HG03558 (cell line): ENCODE measurements at regions not wholly inside any gene's neighbourhood (a gene's known extent, or its start where the extent isn't known, plus 50 kb on each side); places are given as distances from the start of the nearest gene placed in this dataset.

Source experiments
- ATAC-seq: cut with Tn5 transposase; IDR thresholded peaks from one replicate; pipeline ENCODE4 v1.9.1; 2021; ENCODE audit warnings: moderate number of reproducible peaks; ENCODE audit not compliant: unreplicated experiment; ENCODE audit errors: extremely low read depth

DNA sequence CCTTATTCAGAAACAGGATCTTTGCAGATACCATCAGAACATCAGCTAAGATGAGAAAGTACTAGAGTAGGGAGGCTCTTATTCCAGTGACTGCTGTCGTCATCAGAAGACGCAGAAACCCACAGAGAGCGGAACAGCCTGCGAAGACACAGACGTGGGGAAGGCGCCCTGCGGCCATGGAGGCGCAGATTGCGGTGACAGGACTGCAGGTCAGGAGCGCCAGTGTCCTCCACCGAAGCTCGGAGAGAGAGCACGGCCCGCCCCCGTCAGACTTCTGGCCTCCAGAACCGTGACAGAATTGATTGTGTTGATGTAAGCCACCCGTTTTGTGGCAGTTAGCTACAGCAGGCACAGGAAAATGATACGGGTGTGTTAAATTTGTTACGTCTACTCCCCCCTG lies 275.5 kb downstream of the EFNB2 start:
- no peak for ATAC-seq

- no peak for ATAC-seq
Observed at GRCh38 chr13:106246666-106247188, 288.7 kb downstream of the EFNB2 start.

GRCh38 chr13:106246242-106246641 lies 289.2 kb downstream of the EFNB2 start:
- no peak for ATAC-seq

DNA sequence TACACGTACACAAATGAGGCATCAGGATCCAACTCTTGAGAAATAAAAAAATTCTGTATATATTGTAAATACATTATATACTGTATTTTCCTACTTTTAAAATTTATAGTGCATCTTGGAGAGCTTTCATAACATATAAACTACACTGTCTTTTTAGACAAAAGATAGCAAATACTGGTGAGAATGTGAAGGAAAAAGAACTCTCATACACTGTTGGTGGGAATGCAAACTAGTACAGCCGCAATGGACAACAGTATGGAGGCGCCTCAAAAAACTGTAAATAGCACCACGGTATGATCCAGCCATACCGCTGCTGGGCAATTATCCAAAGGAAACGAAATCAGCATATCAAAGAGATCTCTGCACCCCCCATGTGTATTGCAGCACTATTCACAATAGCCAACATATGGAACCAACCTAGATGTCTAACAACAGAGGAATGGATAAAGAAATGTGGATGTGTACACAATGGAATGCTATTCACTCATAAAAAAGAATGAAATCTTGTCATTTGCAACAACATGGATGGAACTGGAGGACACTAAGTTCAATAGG lies 292.4 kb downstream of the EFNB2 start:
- no peak for ATAC-seq

DNA sequence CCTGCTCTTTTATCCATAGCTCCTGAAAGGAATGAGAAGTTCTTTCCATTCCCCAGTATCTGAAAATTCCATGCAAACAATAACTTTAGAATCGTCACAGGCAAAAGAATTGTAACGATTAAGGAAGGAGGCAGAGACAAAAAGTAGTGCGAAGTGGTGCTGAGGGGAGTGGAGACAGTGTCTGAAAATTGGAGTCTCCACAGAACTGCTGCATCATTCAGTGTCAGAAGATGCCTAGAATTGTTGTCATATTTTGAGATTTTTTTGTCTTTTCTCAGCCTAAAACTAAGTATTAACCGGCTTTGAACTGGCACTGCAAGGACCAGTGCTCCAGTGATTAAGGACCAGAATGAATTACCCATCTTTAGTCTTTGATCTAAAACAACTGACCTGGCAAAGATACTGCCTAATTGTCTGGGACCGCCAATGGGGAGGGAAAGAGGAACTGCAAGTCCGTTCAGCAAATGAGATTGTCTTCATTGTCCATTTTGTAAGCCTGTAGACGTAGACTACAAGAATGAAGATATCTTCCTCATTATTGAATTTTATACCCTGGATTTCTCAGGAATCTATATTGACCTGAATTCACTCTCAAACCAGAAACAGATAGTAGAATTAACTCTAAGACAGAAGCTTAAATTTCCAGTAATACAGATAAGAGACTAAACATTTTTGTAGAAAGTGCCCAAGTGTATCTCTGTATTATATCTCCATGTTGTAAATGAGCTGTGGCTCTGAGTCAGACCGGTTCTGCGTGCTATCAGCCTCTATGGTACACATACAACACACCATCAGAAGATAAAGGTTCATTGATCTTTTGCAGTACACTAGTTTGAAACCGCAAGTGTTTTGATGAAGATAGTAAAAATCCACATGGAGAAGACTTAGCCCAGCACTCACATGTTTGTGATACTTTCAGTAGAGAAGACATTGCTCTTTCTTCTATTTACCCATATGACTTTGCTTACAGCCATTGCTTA lies 293.2 kb downstream of the EFNB2 start:
- no peak for ATAC-seq

DNA sequence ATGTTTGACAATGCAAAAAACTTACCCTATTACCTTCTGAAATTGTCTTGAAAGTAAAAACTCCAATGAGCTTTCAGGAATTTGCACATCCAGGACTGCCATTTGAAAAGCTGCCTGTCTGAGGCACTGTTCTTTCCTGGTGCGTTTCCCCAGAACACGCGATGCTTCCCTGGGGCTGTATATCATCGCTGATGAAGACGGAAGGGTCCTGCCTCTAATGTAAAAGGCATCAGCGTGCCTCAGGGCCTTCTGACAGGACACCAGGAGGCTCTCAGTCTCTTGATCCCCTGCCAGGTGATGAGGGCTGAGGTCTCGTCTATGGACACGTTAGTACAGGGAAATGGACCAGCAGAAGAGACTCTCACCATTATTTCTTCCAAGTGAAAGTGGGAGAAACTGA lies 296.8 kb downstream of the EFNB2 start:
- no peak for ATAC-seq

- ATAC-seq: no peak
Observed at GRCh38 chr13:106234636-106235035, 300.8 kb downstream of the EFNB2 start.

DNA sequence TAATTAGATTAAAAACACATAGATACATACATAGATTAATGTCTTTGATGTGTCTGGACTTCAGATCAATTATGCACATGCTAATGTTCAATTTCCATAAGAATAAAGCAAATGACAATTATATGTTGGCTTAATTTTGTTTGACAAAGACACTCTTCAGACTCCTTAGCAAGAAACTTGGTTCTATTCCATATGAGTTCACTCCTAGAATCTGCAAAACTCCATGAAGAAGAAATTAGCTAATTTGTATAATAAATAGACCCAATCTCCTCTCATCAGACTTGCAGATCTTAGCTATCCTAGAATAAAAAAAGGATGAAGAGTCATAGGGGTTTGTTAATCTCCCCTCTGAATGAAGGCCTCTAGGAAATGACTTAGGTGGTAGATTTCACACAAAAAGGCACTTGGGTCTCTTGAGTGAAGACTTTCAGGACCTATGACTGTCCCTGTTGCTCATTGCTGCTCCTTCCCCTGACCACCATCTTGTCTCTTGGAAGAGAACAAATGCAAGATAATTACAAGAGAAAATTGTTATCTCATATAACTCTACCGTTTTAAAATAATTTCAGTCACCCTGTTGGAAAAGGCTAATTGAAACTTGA lies 302.2 kb downstream of the EFNB2 start:
- ATAC-seq: no peak

DNA sequence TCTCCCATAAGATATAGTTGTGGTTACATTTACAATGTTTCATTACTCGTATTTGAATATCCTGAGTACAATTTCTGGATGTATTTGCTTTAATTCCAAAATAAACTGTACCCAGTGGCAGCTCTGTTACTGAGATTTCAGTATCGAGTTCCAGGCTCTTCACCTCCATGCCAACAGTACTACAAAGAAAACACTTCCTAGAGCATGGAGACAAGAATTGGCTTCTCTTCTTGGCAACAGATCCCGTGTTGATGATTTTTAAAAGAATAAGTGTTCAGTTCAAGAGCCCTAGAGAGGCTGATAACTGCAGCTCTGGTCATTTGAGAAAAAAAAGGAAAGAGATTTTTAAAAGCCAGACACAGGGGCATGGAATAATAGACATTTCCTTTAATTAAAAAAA lies 302.8 kb downstream of the EFNB2 start:
- ATAC-seq: no peak

GRCh38 chr13:106230450-106230849 lies 305.0 kb downstream of the EFNB2 start:
- no peak for ATAC-seq

- no peak for ATAC-seq
Observed at GRCh38 chr13:106225126-106225525, 310.3 kb downstream of the EFNB2 start.

DNA sequence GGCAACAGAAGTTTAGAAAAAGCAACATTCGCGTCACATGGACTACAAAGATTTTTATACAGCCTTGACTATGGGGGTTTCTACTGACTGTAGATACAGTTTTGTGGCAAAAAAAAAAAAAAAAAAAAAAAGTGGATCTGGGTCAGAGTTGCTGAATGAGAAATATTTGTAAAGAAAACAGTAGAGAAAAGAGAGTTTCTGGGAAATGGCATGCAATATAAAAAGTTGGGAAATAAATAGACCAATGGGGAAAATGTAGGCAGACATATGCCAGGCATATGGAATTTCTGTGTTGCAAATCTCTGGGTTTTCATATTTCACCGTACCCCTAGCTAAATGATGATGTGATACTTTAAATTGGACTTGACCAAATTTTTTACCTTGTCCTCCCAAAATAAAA lies 315.3 kb downstream of the EFNB2 start:
- ATAC-seq: no peak

GRCh38 chr13:106213028-106213757 lies 322.3 kb downstream of the EFNB2 start:
- ATAC-seq: no peak

GRCh38 chr13:106212386-106213010 lies 323.0 kb downstream of the EFNB2 start:
- ATAC-seq: no peak

DNA sequence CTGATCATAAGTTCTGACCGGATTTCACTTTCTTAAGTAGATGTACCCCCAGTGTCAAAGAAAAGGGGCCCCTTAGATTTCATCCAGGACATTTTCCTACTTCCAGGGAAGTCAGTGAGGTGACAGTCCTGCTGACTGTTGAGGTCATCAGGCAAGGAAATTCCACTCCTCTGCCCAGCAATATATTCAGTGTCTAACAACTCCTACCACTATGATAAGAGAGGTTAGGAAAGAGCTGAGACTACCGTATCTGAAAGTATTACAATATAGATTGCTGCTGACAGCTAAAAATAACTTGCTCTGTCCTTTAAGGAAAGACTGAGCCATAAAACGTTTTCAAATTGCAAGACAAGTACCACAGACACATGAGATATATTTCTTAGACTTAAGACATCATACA lies 325.1 kb downstream of the EFNB2 start:
- no peak for ATAC-seq

DNA sequence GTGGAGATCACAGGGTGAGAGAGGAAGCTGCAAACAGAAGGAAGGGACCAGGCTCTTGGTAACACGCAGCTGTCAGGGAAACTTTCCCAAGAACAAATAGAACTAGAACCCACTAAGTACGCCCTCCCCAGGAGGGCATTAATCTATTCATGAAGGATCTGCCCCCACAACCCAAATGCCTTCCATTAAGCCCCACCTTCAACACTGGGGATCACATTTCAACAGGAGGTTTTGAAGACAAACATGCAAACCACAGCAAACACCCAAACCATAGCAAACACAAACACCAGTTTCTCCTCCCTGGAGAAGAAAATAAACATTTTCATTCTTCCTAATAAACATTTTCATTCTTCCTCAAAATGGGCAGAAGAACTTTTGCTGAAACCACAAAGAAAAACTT lies 329.6 kb downstream of the EFNB2 start:
- no peak for ATAC-seq

GRCh38 chr13:106197496-106197895 lies 338.0 kb downstream of the EFNB2 start:
- no peak for ATAC-seq

DNA sequence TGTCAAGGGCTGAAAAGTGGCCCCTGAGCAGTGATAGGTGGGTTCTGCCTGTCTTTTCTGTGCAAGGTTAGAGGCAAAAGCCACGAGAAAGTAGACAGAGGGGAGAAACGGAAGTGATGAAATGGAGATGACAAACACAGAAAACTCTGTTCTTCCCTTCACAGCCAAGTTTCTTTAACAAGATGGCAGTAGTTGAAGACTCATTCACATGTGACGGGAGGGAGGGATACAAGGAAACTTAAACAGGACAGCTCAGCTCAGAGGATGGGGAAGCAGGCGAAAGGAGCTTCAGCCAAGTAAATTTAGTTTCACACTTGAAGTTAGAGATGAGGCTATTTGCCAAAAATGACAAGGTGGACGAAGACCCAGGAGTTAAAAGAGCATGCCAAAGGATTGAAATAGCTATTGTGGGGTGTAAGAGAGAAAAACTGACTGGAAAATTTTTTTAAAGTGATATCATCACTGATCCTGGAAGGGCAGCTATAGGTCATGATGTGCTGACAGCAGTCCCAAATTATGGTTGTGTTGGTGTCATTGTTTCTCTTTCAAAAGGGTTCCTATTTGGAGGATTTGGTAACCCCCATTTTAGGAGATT lies 347.9 kb downstream of the EFNB2 start:
- ATAC-seq: no peak

DNA sequence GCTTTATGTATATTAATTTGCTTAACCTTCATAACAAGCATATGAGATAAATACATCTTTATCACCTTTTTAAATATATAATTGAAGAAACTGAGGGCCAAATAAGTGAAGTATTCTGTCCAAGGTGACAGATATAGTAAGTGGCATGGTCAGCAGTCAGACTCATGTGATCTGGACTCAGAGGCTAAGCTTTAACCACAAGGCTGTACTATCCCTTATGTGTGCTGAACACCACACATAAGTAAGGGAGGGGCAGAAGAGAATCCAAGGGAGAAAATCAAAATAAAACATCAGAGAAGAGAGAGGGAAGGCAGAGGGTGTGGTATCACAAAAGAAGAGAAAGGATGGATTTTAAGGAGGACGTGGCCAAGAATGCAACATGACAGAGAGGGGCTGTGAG lies 348.4 kb downstream of the EFNB2 start:
- no peak for ATAC-seq
